Stimulated activated CD8-positive, alpha-beta memory T cell treated with anti-CD3 and anti-CD28 coated beads, Interleukin-7, amount 100 ng/mL, for 4 hours (primary cell): ENCODE measurements at regions not wholly inside any gene's neighbourhood (a gene's known extent, or its start where the extent isn't known, plus 50 kb on each side); places are given as distances from the start of the nearest gene placed in this dataset.

Experiments used
- DNase-seq, 2 donors: peaks; one replicate each; pipeline ENCODE4 v3.0.0-alpha.2; 2020; ENCODE audit warnings: low read depth in 2 of 2

DNA sequence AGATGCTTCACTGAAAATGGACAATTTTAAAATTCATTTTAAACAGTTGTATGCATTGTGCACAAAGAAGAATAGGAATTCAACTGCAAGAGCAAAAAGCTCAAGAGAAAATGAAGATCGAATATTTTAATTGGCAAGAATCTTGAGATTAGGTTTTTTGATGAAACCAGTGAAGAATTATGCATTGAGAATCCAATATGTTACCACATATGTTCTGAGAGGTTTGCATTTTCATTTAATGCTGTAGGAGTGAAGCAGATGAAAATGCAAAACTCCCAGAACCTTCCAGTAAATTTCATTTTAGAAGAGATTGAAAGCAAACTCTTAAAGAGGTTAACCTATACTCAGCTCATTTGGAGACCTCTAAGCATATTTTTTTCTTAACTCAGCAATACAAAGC, 298.0 kb downstream of the OLFM3 start:
- DNase-seq, result no peak

DNA sequence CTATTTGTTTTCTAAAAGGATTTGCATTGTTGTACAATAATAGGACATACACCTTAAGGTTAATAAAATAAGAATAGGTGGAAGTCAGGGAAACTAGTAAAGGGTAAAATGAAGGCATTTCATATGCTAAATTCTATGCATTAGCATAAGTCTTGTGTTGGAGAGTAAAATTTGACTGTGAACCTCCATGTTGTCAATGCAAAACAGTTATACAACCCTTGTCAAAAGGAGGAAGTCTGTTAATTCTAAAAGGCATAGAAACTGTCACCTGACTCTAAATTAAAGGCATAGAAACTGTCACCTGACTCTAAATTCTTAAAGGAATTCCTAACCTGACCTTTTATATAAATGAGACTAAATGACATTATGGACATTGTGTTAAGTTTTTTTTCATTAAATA, 291.8 kb downstream of the OLFM3 start:
- no peak for DNase-seq

DNA sequence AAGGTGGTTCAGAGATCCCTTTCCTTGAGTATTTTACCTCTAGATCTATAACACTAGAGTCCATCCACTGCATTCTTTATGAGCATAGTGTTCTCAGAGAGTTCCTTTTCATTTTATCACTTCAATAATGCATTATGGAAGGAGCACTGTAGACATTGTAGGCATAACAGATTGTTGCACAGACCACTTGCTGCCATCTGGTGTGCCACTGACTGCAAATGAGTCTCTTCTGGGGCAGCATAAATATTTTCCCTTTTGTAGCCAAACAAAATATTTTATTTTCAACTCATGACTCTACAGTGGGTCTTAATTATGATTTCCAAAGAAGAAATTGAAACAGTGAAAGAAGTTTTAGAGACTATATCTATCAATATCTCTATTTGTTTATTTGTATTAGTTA, 290.4 kb downstream of the OLFM3 start:
- DNase-seq, result no peak

DNA sequence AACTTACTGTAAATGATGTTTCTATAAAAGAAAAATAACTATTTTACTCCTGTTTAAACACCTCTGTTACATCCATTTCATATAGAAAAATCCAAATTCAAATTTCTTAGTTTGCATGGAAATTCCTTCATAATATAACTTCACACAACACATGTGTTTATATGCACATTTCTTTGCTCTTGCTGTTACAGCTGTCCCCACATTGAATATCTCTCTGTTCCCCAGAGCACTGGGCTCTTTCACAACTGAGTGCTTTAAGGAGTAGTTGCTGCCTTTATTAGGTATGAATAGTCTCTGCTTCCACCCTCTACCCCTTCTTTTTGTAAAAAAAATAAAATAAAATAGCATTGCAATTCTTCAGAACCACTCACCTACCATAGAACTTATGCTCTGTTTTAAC, 287.0 kb downstream of the OLFM3 start:
- no peak for DNase-seq

DNA sequence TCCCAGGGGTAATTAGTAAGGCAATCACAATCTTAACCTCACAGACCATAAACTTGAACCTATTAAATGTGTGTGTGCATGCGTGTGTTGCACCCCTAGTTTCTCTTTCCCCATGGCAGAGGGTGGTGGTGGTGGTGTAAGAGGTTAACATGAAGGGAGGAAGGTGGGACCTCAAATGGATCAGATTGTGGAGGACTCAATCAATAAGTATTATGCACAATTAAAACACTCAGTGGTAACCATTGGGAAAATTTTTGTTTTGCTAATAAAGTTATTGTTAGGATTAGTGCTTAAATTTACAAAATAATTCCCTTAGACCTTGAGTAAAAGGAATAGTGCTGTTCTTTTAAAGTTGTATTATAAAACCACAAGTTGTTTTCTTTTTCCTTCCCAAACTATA, 283.0 kb downstream of the OLFM3 start:
- no peak for DNase-seq

DNA sequence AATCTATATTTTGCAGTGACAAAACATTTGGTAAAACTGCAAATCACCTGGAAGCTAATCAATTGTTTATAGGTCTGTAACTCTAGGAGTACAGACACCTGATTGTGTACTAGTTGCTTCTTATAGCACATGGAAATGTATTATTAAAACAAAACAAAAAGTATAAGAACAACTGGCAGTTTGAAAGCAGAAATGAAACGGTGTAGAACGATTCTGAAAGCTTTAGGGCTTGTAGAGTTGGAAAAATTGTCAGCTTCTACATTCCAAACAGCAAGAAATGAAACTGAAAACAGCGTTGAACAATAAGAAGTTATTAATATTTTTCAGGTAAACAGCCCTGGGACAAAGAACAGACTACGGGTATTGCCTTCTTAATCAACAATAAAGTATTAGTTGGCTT, 273.3 kb downstream of the OLFM3 start:
- DNase-seq, result no peak

DNA sequence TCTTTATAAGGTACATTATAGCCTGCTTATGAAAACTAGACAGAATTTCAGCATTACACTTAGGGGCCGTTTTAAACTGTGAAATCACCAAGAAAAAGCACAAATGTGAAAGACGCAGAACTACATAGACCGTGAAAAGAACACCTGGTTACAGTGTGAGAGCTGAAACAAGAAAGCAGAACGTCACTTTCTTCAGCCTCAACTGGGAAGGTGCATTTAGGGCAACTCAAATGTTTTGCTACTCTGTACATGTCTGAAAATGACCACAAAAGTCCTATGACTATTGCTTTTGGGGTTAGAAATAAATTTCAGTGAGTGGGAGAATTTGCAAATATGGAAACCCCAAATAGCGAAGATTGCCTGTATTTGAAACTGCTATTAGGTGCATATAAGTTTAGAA, 268.7 kb downstream of the OLFM3 start:
- no peak for DNase-seq

DNA sequence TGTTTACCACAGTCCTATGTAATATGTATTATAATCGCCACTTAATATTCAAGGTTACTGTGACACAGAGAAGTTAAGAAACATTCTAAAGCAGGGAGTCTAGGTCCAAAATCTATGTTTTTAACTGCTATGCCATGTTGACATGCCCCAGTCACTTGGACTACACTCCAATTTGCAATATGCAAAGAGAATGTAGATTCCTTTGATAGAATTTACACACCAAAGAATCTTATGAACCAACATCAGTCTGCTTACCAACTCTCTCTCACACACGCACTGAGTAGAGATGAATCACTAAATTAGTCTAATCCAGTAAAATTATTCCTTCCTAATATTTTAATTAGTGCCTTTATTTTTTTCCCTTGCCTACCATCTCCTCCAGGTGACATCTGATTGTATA, 266.2 kb downstream of the OLFM3 start:
- DNase-seq, result no peak

DNA sequence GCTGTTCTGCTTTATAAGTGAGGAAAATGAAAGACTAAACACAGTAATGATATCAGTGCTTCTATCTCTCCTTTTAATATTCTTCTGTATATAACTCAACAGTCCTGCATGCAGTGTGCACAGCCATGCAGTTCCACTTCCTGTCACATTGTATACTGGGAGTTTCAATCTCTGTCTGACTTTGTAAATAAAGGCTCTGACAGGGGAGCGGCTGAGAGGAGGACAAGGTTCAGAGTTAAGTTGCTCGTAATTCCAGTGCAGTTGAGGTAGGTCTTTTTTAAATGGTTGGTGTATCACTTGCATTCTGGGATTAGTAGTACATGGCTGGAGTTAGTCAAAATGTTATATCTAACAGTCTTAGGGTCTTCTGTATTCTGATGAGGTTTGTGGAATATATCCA, 264.5 kb downstream of the OLFM3 start:
- no peak for DNase-seq

DNA sequence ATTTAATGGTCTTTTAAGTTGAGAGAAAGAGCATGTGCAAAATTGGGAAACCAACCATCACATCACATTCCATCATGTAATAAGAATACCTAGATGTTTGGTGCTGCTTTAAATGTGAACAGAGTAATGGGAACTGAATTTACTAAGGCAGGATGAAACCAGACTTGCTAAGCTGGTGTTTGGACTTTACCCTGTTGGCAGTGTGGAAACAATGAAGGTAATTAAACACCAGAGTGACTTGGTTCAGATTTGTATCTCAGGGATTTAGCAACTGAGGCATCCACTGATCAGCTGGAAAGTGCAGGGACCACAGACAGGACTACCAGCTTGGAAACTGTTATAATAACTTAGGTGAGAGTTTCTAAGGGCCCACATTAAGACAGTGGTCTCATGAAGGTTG, 263.4 kb downstream of the OLFM3 start:
- no peak for DNase-seq

DNA sequence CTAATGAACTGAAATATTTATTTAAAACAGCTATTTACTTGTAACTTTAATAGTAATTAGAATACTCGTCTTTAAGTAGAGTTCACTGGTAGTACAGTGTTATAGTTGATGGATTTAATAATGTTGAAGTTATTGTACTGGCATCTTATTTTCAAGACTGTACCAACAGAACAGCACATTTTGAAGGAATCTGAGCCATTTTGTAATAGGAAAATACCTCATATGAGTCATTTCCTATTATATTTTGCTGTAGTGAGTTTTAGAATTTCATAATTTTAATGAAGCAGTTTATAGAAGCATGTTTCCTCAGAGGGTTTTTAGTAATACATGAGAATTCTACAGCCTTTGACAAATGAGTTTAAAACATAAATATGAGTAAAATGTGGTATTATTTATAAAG, 258.3 kb downstream of the OLFM3 start:
- no peak for DNase-seq

DNA sequence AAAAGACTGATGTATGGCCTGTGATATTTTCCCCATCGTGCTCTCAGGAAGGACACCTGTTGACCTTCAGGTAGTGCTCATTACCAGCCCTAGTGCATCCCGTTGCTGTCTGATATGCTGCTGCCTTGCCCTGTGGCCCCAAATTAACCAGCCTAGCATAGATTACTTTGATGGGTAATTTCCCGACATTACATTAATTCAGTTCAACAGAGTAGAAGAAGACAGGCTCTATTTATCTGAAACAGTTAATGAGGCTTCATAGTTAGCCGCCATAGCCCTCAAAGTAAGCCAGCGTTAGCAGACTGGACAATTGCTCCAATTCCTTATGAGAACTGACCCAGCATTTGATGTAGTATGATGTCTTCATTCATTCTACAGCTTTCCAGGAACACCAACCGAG, 257.6 kb downstream of the OLFM3 start:
- no peak for DNase-seq

DNA sequence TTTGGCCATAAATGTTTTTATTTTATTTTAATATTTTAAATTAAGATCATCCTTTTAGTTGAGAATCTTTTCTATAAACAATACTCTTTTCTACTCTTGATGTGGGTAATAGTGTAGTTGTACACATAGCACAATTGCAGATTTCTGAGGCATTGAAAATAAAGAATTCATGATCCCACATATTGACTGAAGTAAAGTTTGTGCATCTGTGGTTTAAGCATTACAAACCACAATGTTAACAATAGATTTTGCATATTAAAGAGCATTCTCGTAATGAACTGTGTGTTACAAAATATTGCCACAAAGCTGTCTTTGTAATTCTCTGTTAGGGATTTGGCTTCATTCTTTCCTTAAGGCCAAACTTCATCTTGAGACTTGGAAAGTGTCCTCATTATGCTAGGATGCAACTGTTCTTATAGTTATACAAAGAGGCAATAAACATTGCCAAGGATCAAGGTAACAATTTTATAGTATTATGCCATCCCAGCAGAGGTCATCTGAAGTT, 256.8 kb downstream of the OLFM3 start:
- DNase-seq, result no peak

DNA sequence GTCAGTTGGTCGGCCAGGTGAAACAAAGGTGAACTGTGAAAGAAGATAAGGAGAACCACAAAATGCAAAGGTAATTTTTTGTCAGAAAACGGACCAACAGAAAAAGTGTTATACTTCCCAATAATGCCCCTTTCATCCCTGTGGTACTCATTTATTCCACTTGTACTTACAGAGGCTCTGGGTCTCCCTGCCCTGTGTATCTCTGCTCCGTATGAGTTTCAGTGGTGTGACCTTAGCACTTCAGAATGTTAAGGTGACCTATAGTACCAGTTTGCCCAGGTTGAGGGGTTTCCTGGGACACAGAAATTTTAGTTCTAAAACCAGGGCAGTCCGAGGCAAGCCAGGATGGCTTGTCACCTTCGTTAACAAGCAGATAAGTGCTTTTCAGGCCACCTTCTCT, 254.8 kb downstream of the OLFM3 start:
- no peak for DNase-seq

DNA sequence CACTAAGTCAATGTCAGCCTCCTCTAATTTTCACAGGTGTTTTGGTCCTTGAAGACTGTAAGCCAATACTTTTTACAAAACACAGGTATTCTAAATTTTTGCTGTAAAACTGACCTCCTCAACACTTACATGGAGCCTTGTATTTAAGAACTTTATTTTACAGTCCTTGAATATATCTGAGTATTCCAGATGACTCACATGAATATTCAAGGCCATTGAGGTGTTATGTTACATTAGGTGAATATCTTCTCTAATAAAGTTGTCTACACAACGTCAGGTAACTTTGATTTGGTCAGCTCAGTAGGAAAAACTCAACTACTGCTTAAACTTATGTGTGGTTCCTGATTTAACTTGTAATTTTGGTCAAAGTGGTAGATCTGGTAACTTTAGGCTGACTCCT, 254.2 kb downstream of the OLFM3 start:
- no peak for DNase-seq

DNA sequence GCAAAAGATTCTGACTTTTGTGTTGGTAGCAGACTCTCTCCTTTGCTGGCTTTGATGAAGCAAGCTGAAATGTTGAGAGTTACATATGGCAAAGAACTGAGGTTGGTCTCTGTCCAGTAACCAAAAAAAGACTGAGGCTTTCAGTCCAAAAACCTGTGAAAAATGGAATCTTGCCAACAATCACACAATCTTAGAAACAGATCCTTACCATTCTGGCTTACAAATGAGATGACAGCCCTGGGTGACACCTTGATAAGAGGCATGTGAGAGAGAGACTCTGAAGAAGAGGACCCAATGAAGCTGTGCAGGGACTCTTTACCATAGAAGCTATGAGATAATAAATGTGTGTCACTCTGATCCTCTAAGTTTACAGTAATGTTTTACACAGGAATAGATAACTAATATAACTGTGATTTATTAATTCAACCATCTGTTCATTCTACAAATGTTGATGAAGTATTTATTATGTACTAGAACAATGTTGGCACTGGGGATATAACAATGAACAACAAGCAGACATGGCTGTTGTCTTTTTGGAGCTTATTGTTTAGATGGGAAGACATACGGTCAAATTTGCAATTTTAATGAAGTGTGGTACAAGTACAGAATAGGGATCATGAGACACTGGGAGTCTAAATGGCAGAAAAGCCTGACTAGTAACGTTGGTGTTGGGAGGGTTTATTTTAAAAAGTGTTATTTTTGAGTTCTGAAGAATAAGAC, 251.0 kb downstream of the OLFM3 start:
- no peak for DNase-seq

DNA sequence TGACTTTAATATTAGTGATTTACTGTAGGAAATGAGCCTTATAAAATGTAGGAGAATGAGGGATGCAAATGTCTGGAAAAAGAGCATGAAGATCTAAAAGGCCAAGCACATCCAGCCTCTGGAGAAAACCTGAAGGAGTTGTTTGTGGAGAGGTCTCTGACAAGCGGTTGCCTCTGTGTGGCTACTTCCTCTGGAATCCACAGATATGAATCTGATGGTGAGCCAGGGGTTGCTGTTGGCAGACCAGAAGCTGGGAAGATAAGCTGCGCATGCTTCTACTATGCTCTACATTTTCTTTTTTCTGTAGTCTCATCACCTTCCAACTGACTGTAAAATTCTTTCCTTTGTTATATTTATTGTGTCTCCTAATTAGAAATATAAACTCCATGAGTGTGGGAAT, 248.6 kb downstream of the OLFM3 start:
- DNase-seq, result no peak
